GM19452 (cell line): ENCODE measurements at regions not wholly inside any gene's neighbourhood (a gene's known extent, or its start where the extent isn't known, plus 50 kb on each side); places are given as distances from the start of the nearest gene placed in this dataset.
"Not testable (repeated sequence)": the region's sequence is repeated elsewhere in the genome, so short reads cannot be mapped to it uniquely, and the experiment has no call there.

Experiments used
- ATAC-seq: cut with Tn5 transposase; IDR thresholded peaks from one replicate; pipeline ENCODE4 v1.9.1; 2021; ENCODE audit not compliant: unreplicated experiment

- no peak for ATAC-seq
Observed at GRCh38 chr9:12194731-12195130, 498.5 kb upstream of the TYRP1 start.

GRCh38 chr9:12195456-12195855 lies 497.7 kb upstream of the TYRP1 start:
- ATAC-seq = no peak

GRCh38 chr9:12204512-12204911 lies 488.7 kb upstream of the TYRP1 start:
- ATAC-seq = no peak

- ATAC-seq = no peak
Observed at GRCh38 chr9:12212860-12213259, 480.3 kb upstream of the TYRP1 start.

GRCh38 chr9:12221470-12221869 lies 471.7 kb upstream of the TYRP1 start:
- no peak for ATAC-seq

- no peak for ATAC-seq
Observed at GRCh38 chr9:12224449-12224848, 468.7 kb upstream of the TYRP1 start.

- no peak for ATAC-seq
Observed at GRCh38 chr9:12230708-12231107, 462.5 kb upstream of the TYRP1 start.

- ATAC-seq = no peak
Observed at GRCh38 chr9:12231832-12232231, 461.4 kb upstream of the TYRP1 start.

- no peak for ATAC-seq
Observed at GRCh38 chr9:12232836-12233235, 460.3 kb upstream of the TYRP1 start.

GRCh38 chr9:12253941-12254340 lies 439.2 kb upstream of the TYRP1 start:
- ATAC-seq = no peak

- no peak for ATAC-seq
Observed at GRCh38 chr9:12266758-12267157, 426.4 kb upstream of the TYRP1 start.

GRCh38 chr9:12271421-12271891 lies 421.7 kb upstream of the TYRP1 start:
- no peak for ATAC-seq

- no peak for ATAC-seq
Observed at GRCh38 chr9:12272471-12273120, 420.6 kb upstream of the TYRP1 start.

GRCh38 chr9:12274577-12274976 lies 418.6 kb upstream of the TYRP1 start:
- ATAC-seq = no peak

GRCh38 chr9:12276505-12276904 lies 416.7 kb upstream of the TYRP1 start:
- ATAC-seq = no peak

- no peak for ATAC-seq
Observed at GRCh38 chr9:12289711-12290110, 403.5 kb upstream of the TYRP1 start.

GRCh38 chr9:12290166-12290869 lies 402.9 kb upstream of the TYRP1 start:
- ATAC-seq = no peak

GRCh38 chr9:12305211-12305610 lies 388.0 kb upstream of the TYRP1 start:
- no peak for ATAC-seq

- no peak for ATAC-seq
Observed at GRCh38 chr9:12314589-12314988, 378.6 kb upstream of the TYRP1 start.

- no peak for ATAC-seq
Observed at GRCh38 chr9:12318732-12319685, 374.2 kb upstream of the TYRP1 start.

GRCh38 chr9:12329623-12329985 lies 363.6 kb upstream of the TYRP1 start:
- ATAC-seq = no peak

- ATAC-seq = not testable (repeated sequence)
Observed at GRCh38 chr9:12333966-12334365, 359.2 kb upstream of the TYRP1 start.
